Occipital lobe (tissue), 1 donor: ENCODE measurements at regions not wholly inside any gene's neighbourhood (a gene's known extent, or its start where the extent isn't known, plus 50 kb on each side); places are given as distances from the start of the nearest gene placed in this dataset.

Experiments
- DNase-seq: peaks from one replicate; lab custom pipeline; 2025; lab: John Stamatoyannopoulos, UW

GRCh38 chr7:55690-56248 lies 136.6 kb upstream of the FAM20C start:
- no peak for DNase-seq

DNA sequence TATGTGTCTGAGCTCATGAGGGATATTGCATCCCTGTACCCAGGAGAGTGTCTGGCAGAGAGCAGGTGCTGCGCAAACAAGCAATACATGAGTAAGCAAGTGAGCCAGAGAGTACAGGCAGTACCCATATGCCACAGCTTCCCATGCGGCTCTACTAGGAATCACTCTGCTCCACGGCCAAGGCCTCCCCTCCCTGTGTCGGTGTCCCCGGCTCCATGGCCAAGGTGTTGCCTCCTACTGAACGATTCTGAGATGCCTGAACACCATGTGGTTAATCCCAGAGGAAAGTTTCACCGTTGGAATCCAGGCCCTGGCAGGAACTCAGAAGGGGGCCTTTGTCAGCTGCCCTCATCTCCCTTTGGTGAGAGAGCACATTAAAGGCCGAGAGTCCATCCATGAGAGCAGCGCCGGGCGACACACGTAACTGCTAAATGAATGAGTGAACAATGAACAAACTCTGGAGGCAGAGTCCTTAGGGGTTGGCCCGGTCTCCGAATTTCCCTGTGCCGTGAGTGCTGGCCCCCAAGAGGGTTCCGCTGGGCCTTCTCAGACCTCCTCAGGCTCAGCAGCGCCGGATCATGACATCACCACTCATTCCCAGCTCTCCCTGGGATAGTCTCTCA lies 136.0 kb upstream of the FAM20C start:
- DNase-seq = no peak

- no peak for DNase-seq
These were observed 135.3 kb upstream of the FAM20C start for GRCh38 chr7:57071-57470.

DNA sequence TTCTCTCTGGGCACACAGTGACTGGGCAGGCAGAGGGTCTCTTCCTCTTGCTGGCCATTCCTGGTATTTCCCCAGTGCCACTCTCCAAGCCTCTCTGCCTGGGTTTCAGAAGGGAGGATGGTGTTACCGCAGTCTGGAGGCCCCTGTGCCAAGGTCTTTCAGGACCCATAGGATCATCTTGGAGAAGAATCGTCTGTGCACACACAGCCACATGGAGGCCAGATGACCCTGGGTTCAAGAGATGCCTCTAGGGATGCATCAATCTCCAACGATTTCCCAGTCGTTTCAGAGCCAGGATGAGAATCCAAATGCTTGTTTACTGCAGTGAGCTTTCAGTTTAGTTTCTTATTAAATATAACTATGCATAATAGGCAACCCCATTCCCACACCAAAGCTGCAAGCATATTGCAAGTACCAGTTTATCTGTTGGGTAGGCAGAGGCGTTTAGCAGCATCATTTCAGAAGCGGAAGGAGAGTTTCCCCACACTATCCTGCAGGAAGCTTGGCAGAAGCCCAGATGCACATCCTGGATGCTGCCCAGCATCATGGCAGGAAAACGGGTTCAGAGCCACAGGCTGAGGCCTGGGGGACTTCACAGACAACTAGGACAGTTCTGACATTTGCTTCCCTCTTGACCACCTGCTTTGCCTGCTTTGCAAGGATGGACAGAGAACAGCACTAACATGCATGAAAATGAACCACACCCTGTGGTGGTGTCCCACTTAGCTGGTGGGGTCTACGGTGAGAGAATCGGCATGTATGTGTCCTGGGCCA lies 134.7 kb upstream of the FAM20C start:
- no peak for DNase-seq

DNA sequence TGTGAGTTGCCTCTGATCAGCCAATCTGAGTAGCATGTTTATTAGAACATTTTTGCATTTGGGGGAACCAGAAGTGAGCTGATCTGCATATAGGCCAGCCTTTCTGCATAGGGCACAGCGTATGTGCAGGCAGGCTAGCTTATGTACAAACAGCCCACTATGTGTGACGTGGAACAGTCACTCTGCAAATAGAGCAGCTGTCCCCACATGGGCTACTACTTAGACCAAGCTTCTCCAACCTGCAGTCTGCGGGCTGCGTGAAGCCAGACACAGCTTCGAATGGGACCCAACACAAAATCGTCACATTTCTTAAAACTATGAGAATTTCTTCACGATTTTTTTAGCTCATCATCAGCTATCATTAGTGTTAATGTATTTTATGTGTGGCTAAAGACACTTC lies 134.1 kb upstream of the FAM20C start:
- DNase-seq = no peak

DNA sequence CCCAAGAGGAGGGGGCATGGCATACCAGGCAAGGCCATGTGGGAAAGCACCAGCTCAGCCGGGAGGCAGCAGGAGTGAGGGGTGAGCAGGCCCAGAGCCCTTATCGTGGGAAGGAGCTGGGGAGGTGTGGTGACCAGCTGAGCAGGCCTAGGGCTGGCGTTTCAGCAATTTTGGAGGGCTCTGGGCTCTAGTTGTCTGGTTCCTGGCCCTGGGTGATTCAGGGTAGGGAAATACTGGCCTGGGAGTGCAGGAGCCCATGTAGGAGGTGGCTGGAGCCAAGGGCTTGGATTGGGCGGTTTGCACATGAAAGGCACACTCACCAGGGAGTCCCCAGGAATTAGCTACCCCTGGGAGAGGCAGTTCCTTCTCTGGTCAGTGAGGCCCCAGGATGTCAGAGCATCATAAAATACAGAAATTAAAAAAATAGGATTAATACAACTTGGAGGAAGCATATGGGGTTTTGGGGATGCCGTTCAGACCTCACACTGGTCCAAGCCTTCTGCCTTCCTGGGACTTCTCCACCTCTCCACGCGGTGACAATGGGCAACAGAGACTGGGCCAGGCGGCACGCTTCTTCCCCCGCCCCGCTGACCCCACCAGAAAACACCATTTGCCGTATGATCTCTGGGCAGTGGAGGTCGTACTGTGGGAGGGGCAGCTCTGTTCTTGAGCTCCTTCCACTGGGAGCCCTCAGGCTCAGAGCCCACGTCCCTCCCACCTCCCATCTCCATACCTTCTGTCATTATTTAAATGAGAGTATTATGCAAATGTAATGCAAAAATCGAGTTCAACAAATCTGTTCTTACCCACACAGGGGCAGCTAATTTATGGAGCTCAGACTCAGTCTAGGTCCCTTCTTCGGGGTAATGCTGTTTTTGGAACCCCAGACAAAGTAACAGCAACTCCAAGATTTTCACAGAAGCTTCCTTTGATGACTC lies 133.0 kb upstream of the FAM20C start:
- DNase-seq = no peak

GRCh38 chr7:60017-60675 lies 132.2 kb upstream of the FAM20C start:
- DNase-seq = no peak

GRCh38 chr7:60706-61105 lies 131.7 kb upstream of the FAM20C start:
- no peak for DNase-seq

DNA sequence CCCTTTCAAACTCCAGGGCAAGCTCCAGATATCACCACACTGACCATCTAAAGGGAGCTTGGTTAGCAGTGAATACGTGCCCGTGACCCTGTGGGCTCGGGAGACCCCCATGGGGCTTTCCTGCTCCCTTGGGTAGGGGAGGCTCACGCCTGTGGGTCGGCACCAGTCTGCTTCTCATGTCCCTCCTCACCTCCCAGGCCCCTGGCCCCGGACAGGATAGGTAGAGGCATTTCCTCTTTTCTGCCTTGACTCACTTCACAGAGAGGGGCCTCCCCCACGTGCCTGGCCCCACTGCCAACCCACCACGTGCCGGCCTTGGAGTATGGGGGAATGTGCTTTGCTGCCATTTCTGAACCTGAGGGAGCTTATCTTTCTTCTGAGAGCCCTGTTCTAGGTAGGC lies 131.3 kb upstream of the FAM20C start:
- no peak for DNase-seq

- DNase-seq = no peak
These were observed 130.6 kb upstream of the FAM20C start for GRCh38 chr7:61576-62360.

DNA sequence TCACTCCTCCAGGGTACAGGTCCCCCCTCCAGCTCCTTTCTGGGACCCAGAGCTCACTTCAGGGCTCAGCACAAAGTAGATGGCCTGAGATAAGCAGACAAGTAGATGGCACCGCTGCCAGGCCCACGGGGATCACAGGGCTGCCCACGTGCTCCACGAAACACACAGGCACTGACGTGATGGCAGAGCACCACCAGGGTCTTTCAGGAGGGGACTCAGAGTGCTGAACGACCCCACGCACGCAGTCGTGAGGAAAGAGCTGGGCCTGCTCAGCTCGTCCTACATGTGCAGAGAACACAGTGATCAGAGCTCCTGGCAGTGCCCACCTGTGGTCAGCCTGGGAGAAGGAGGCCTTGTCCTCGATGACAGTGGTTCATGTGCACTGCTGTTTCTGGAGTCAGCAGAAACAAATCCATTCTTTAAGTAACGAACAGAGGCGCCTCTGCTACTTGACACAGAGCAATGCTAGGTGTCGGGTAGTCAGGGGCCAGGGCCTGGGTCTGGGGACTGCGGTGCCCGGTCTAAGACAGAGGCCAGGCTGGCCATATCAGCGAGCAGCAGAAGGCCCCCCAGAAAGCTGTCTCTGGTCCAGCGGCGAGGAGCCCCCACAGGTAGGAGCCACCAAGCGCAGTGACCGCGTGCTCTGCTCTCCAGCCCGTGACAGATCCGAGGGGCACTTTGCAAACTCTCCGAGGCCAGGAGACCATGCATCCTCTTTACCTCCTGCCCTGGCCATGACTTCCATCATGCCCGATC lies 129.8 kb upstream of the FAM20C start:
- DNase-seq = no peak

DNA sequence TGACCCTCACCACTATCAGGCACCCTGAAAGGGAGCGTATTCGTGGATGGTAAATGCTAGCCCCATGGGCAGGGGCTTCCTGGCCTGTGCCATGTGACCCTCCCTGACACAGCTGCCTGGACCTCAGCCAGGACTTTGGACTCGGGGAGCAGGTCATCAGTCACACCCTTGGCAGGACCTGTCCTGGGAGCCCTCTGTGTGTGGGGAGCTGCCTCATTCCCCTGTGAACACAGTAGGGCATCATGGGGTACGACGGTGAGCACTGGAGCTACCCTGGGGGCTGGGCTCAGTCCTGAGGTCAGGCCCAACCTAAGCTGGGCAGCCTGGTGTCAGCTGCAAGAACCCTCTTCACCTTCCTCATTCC lies 129.3 kb upstream of the FAM20C start:
- no peak for DNase-seq

DNA sequence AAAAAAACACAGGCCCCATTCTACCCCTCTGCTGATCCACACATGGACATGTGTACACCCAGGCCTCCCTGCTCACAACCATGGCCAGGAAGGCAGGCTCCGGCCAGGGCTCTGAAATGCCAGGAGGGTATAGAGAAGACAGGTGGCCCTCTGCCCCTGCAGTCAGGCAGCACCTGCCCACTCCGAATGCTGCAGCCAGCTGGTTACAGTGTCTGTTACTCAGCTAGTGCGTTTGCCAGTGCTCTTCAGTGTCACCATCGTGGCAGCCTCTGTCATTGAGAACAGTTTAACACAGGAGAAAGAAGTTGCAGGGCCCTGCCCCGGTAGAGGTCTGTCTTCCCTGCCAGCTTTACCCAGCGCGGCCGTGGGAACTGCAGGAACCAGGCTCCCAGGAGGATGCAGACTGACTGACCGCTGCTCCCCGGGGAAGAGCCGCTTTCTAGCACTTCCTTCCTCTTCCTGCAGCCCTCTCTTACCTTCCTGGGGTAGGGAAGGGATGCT lies 128.8 kb upstream of the FAM20C start:
- no peak for DNase-seq

DNA sequence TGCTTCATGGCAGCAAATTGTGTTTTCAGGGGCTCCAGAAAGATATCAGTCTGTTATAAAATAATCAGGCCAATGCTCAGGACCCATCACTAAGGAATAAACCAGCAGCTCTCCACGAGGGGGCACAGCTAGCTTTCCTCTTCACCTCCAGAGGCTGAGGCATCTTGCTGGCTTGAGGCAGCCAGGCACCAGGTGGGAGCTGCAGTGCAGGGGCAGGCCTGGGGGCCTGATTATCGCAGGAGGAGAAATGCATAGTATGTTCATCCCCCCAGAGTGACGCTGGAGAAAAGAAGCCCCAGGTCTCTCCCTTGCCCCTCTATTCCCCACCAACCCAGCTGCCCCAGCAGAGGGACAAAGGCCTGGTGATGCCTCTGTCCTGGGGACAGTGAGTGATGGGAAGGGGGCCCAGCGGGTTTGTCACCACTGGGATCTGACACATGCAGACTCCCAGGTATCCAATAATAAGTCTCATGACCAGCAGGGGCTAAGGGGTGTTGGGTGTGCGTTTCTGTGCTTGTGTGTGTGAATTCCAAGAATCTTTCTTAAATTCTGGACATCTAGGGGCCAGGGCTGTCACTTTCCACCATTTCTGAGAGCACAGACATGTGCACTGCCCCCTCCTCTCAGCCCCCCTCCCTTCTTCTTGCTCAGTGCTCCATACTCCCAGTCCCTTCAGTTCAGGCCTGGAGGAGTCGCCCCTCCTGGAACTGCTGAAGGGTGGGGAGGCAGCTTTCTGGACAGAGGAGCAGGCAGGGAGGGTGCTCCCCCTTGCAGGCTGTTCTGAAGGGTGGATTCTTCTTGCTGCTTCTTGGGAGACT lies 128.1 kb upstream of the FAM20C start:
- DNase-seq = peak; percentile 65

GRCh38 chr7:64916-65341 lies 127.4 kb upstream of the FAM20C start:
- DNase-seq = no peak

GRCh38 chr7:65554-65953 lies 126.8 kb upstream of the FAM20C start:
- DNase-seq = no peak

DNA sequence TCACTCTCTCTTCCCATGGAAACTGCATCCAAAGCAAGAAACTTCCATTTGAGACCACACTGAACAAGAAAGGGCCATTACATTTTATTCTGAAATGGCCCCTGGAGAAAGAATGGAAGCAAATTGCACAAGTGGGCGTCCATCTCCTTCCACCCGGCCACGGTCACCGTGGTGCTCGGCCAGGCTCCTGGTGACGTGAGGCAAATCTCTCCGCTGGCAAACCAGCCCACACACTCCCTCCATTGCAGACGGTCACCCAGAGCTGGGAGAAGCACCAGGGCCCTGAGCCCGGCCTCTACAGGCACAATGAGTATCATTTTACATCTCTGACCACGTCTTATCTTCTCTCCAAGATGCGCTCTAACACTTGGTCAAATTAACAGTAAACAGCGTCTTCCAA lies 126.1 kb upstream of the FAM20C start:
- no peak for DNase-seq

DNA sequence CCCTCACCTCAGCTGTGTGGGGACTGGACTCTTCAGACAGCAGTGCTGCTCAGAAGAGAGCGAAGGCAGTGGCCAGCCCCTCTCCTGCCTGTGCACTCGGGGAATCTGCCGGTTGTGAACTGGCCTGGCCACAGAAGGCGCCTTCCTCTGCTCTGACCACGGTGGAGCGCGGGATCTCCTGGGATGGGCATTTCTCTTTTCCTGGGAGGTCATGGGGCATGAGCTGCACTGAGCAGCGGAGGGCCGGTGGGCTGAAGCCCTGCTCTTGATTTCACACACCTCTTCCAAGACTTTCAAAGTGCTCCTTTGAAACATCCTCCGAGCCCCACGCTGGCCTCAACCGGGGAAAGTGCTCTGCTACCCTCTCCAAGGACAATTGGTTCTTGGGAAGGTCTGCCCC lies 125.6 kb upstream of the FAM20C start:
- DNase-seq = no peak
